ENCODE measurements at regions not wholly inside any gene's neighbourhood (a gene's known extent, or its start where the extent isn't known, plus 50 kb on each side); places are given as distances from the start of the nearest gene placed in this dataset.

- H3K9me3 ChIP-seq: no peaks in the 10 kb centered on the region
- TF ChIP-seq CTCF (IDR thresholded peaks at IDR 0.05): no peak
- TF ChIP-seq POLR2A (IDR thresholded peaks at IDR 0.05): no peak
- no peak for TF ChIP-seq EP300 (IDR thresholded peaks at IDR 0.05)
- no peak for TF ChIP-seq POLR2AphosphoS5 (IDR thresholded peaks at IDR 0.05)
- DNase-seq: no peak
- H3K4me1 ChIP-seq: no peaks in the 10 kb centered on the region
- no peaks in the 10 kb centered on the region for H3K36me3 ChIP-seq
- WGBS, 5 donors: 49 to 74% (median 64%) methylated on average over 2 of the region's 2 CpGs
- H3K4me3 ChIP-seq: no peak overlapping the region
- no peaks in the 10 kb centered on the region for H3K27me3 ChIP-seq
- intact Hi-C loops (cut with DNase I; ENCODE audit: low total_unique reads): no loop called here
- no peak overlapping the region for H3K27ac ChIP-seq
These were observed 244.0 kb downstream of the YTHDC2 start for GRCh38 chr5:113757508-113757907.

- Histone ChIP-seq H3K4me1 (no peaks in the 10 kb centered on the region), H3K27me3 (no peaks in the 10 kb centered on the region), H3K27ac (no peak overlapping the region), H3K9me3 (no peaks in the 10 kb centered on the region), H3K4me3 (no peak overlapping the region), H3K36me3 (no peaks in the 10 kb centered on the region)
- intact Hi-C loops (cut with DNase I; ENCODE audit: low total_unique reads): no loop called here
- DNase-seq: no peak
- 34 to 56% (median 51%) methylated on average over 2 of the region's 2 CpGs for WGBS, 5 donors
- no peak for TF ChIP-seq EP300 (IDR thresholded peaks at IDR 0.05)
- no peak for TF ChIP-seq POLR2AphosphoS5 (IDR thresholded peaks at IDR 0.05)
- no peak for TF ChIP-seq POLR2A (IDR thresholded peaks at IDR 0.05)
- TF ChIP-seq CTCF (IDR thresholded peaks at IDR 0.05): no peak
These were observed 246.0 kb downstream of the YTHDC2 start for GRCh38 chr5:113759505-113759904.

GRCh38 chr5:113760486-113760885, 247.0 kb downstream of the YTHDC2 start:
- intact Hi-C loops (cut with DNase I; ENCODE audit: low total_unique reads): no loop called here
- Histone ChIP-seq H3K9me3 (no peaks in the 10 kb centered on the region), H3K4me1 (no peaks in the 10 kb centered on the region), H3K27me3 (no peaks in the 10 kb centered on the region), H3K36me3 (no peaks in the 10 kb centered on the region), H3K27ac (no peak overlapping the region), H3K4me3 (no peak overlapping the region)
- WGBS, 5 donors: 38 to 69% (median 65%) methylated on average over 1 of the region's 1 CpG
- no peak for DNase-seq
- TF ChIP-seq EP300 (IDR thresholded peaks at IDR 0.05) (no peak), CTCF (IDR thresholded peaks at IDR 0.05) (no peak), POLR2AphosphoS5 (IDR thresholded peaks at IDR 0.05) (no peak)

GRCh38 chr5:113761594-113761993, 248.1 kb downstream of the YTHDC2 start:
- intact Hi-C loops (cut with DNase I; ENCODE audit: low total_unique reads): no loop called here
- DNase-seq: no peak
- H3K4me1 ChIP-seq: no peaks in the 10 kb centered on the region
- no peak overlapping the region for H3K27ac ChIP-seq
- no peak for TF ChIP-seq EP300 (IDR thresholded peaks at IDR 0.05)
- no peak for TF ChIP-seq CTCF (IDR thresholded peaks at IDR 0.05)
- TF ChIP-seq POLR2A (IDR thresholded peaks at IDR 0.05): no peak
- no peak for TF ChIP-seq POLR2AphosphoS5 (IDR thresholded peaks at IDR 0.05)
- H3K27me3 ChIP-seq: no peaks in the 10 kb centered on the region
- H3K4me3 ChIP-seq: no peak overlapping the region
- H3K9me3 ChIP-seq: peaks cover 0 to 10% (median 5%) of the 10 kb centered on the region in 4 donors
- WGBS, 5 donors: 81 to 93% (median 89%) methylated on average over 1 of the region's 1 CpG
- no peaks in the 10 kb centered on the region for H3K36me3 ChIP-seq
